ENCODE measurements at regions not wholly inside any gene's neighbourhood (a gene's known extent, or its start where the extent isn't known, plus 50 kb on each side); places are given as distances from the start of the nearest gene placed in this dataset.

- POLR2A ChIA-PET: no interaction called here
- Mint-ChIP-seq H3K27ac (no peak overlapping the region), H3K36me3 (peaks cover 14% of the 10 kb centered on the region), H3K4me1 (peaks cover 0 to 16% (median 8%) of the 10 kb centered on the region in 3 donors), H3K27me3 (no peaks in the 10 kb centered on the region), H3K9me3 (peaks cover 0 to 8% (median 0%) of the 10 kb centered on the region in 3 donors), H3K4me3 (no peak overlapping the region)
- Histone ChIP-seq H3K27ac (ENCODE audit: low read length) (no peak overlapping the region), H3K36me3 (ENCODE audit: control insufficient read depth in 2 of 2, extremely low read depth in 1 of 2, insufficient read depth in 1 of 2, low read length in 1 of 2) (no peaks in the 10 kb centered on the region), H3K27me3 (replicated peaks in 1 of 2; ENCODE audit: control insufficient read depth in 2 of 2, extremely low read depth in 1 of 2, insufficient read depth in 2 of 2, low read length in 1 of 2) (peaks cover 0 to 6% of the 10 kb centered on the region in 2 experiments), H3K4me3 (ENCODE audit: control insufficient read depth in 1 of 2, extremely low read depth in 1 of 2, low read length in 1 of 2) (no peak overlapping the region), H3K4me1 (ENCODE audit: control insufficient read depth in 1 of 2, extremely low read depth in 1 of 2, insufficient read depth in 2 of 2, low read length in 2 of 2) (no peaks in the 10 kb centered on the region), H3K9me3 (no peaks in the 10 kb centered on the region)
- CTCF ChIA-PET: no interaction called here
- no peak for DNase-seq
- 97% methylated on average over 4 of the region's 5 CpGs for WGBS (ENCODE audit: insufficient coverage)
- ATAC-seq (replicated peaks in 1 of 4): no peak
Observed at GRCh38 chr14:99067927-99068326, 204.1 kb downstream of the BCL11B start.

GRCh38 chr14:99069946-99070345 lies 202.1 kb downstream of the BCL11B start:
- 56% methylated on average over 1 of the region's 3 CpGs for whole genome bisulfite sequencing (ENCODE audit: insufficient coverage)
- Mint-ChIP-seq H3K9me3 (peaks cover 0 to 8% (median 0%) of the 10 kb centered on the region in 3 donors), H3K36me3 (peaks cover 16% of the 10 kb centered on the region), H3K4me3 (no peak overlapping the region), H3K4me1 (peaks cover 0 to 9% (median 0%) of the 10 kb centered on the region in 3 donors), H3K27ac (no peak overlapping the region), H3K27me3 (no peaks in the 10 kb centered on the region)
- Histone ChIP-seq H3K9me3 (no peaks in the 10 kb centered on the region), H3K27me3 (replicated peaks in 1 of 2; ENCODE audit: control insufficient read depth in 2 of 2, extremely low read depth in 1 of 2, insufficient read depth in 2 of 2, low read length in 1 of 2) (peaks cover 0 to 6% of the 10 kb centered on the region in 2 experiments), H3K27ac (ENCODE audit: low read length) (no peak overlapping the region), H3K36me3 (ENCODE audit: control insufficient read depth in 2 of 2, extremely low read depth in 1 of 2, insufficient read depth in 1 of 2, low read length in 1 of 2) (no peaks in the 10 kb centered on the region), H3K4me3 (ENCODE audit: control insufficient read depth in 1 of 2, extremely low read depth in 1 of 2, low read length in 1 of 2) (no peak overlapping the region), H3K4me1 (ENCODE audit: control insufficient read depth in 1 of 2, extremely low read depth in 1 of 2, insufficient read depth in 2 of 2, low read length in 2 of 2) (no peaks in the 10 kb centered on the region)
- POLR2A ChIA-PET: interaction anchor here in 1 of 2 donors (0.7 kb wide), 1 partner anchor 384 kb away, joined by 4 read pairs; no protein-coding TSS in a partner anchor
- DNase-seq (no peak), ATAC-seq (replicated peaks in 1 of 4) (no peak)
- CTCF ChIA-PET: no interaction called here

- 92% methylated on average over 12 of the region's 12 CpGs for WGBS (ENCODE audit: insufficient coverage)
- H3K36me3 Mint-ChIP-seq: peaks cover 22% of the 10 kb centered on the region
- Histone ChIP-seq H3K27me3 (replicated peaks in 1 of 2; ENCODE audit: control insufficient read depth in 2 of 2, extremely low read depth in 1 of 2, insufficient read depth in 2 of 2, low read length in 1 of 2) (peaks cover 0 to 6% of the 10 kb centered on the region in 2 experiments), H3K4me1 (ENCODE audit: control insufficient read depth in 1 of 2, extremely low read depth in 1 of 2, insufficient read depth in 2 of 2, low read length in 2 of 2) (peaks cover 1 to 2% of the 10 kb centered on the region in 2 experiments), H3K27ac (ENCODE audit: low read length) (no peak overlapping the region), H3K36me3 (ENCODE audit: control insufficient read depth in 2 of 2, extremely low read depth in 1 of 2, insufficient read depth in 1 of 2, low read length in 1 of 2) (no peaks in the 10 kb centered on the region), H3K9me3 (no peaks in the 10 kb centered on the region), H3K4me3 (ENCODE audit: control insufficient read depth in 1 of 2, extremely low read depth in 1 of 2, low read length in 1 of 2) (no peak overlapping the region)
- peaks cover 0 to 8% (median 0%) of the 10 kb centered on the region in 3 donors for H3K9me3 Mint-ChIP-seq
- ChIA-PET POLR2A (no interaction called here), CTCF (no interaction called here)
- H3K27me3 Mint-ChIP-seq: no peaks in the 10 kb centered on the region
- H3K4me3 Mint-ChIP-seq: no peak overlapping the region
- ATAC-seq (replicated peaks in 1 of 4) (no peak), DNase-seq (no peak)
- no peak overlapping the region for H3K27ac Mint-ChIP-seq
- peaks cover 9 to 13% (median 10%) of the 10 kb centered on the region in 3 donors for H3K4me1 Mint-ChIP-seq
Observed at GRCh38 chr14:99072433-99072832, 199.6 kb downstream of the BCL11B start.

GRCh38 chr14:99072956-99073355 lies 199.0 kb downstream of the BCL11B start:
- peaks cover 0 to 6% of the 10 kb centered on the region in 2 experiments for H3K27me3 ChIP-seq (replicated peaks in 1 of 2; ENCODE audit: control insufficient read depth in 2 of 2, extremely low read depth in 1 of 2, insufficient read depth in 2 of 2, low read length in 1 of 2)
- H3K4me1 Mint-ChIP-seq: peaks cover 11 to 15% (median 12%) of the 10 kb centered on the region in 3 donors
- peaks cover 0 to 8% (median 0%) of the 10 kb centered on the region in 3 donors for H3K9me3 Mint-ChIP-seq
- H3K27me3 Mint-ChIP-seq: no peaks in the 10 kb centered on the region
- no peak for DNase-seq
- no peak overlapping the region for H3K27ac ChIP-seq (ENCODE audit: low read length)
- ChIA-PET POLR2A (no interaction called here), CTCF (no interaction called here)
- H3K36me3 ChIP-seq (ENCODE audit: control insufficient read depth in 2 of 2, extremely low read depth in 1 of 2, insufficient read depth in 1 of 2, low read length in 1 of 2): no peaks in the 10 kb centered on the region
- H3K4me1 ChIP-seq (ENCODE audit: control insufficient read depth in 1 of 2, extremely low read depth in 1 of 2, insufficient read depth in 2 of 2, low read length in 2 of 2): peaks cover 2 to 3% of the 10 kb centered on the region in 2 experiments
- WGBS (ENCODE audit: insufficient coverage): 76% methylated on average over 6 of the region's 6 CpGs
- ATAC-seq (replicated peaks in 1 of 4): no peak
- H3K9me3 ChIP-seq: no peaks in the 10 kb centered on the region
- no peak overlapping the region for H3K4me3 Mint-ChIP-seq
- H3K27ac Mint-ChIP-seq: no peak overlapping the region
- no peak overlapping the region for H3K4me3 ChIP-seq (ENCODE audit: control insufficient read depth in 1 of 2, extremely low read depth in 1 of 2, low read length in 1 of 2)
- H3K36me3 Mint-ChIP-seq: peaks cover 22% of the 10 kb centered on the region

- ATAC-seq (replicated peaks in 1 of 4) (no peak), DNase-seq (no peak)
- Mint-ChIP-seq H3K4me1 (peaks cover 11 to 15% (median 12%) of the 10 kb centered on the region in 3 donors), H3K9me3 (peaks cover 0 to 8% (median 0%) of the 10 kb centered on the region in 3 donors), H3K27ac (no peak overlapping the region), H3K36me3 (peaks cover 22% of the 10 kb centered on the region), H3K27me3 (no peaks in the 10 kb centered on the region), H3K4me3 (no peak overlapping the region)
- ChIA-PET CTCF (no interaction called here), POLR2A (no interaction called here)
- Histone ChIP-seq H3K27ac (ENCODE audit: low read length) (no peak overlapping the region), H3K9me3 (no peaks in the 10 kb centered on the region), H3K27me3 (replicated peaks in 1 of 2; ENCODE audit: control insufficient read depth in 2 of 2, extremely low read depth in 1 of 2, insufficient read depth in 2 of 2, low read length in 1 of 2) (peaks cover 0 to 6% of the 10 kb centered on the region in 2 experiments), H3K4me3 (ENCODE audit: control insufficient read depth in 1 of 2, extremely low read depth in 1 of 2, low read length in 1 of 2) (no peak overlapping the region), H3K36me3 (ENCODE audit: control insufficient read depth in 2 of 2, extremely low read depth in 1 of 2, insufficient read depth in 1 of 2, low read length in 1 of 2) (no peaks in the 10 kb centered on the region), H3K4me1 (ENCODE audit: control insufficient read depth in 1 of 2, extremely low read depth in 1 of 2, insufficient read depth in 2 of 2, low read length in 2 of 2) (peaks cover 2 to 3% of the 10 kb centered on the region in 2 experiments)
- WGBS (ENCODE audit: insufficient coverage): 100% methylated on average over 1 of the region's 6 CpGs
Observed at GRCh38 chr14:99073431-99073830, 198.6 kb downstream of the BCL11B start.

GRCh38 chr14:99075061-99075460 lies 196.9 kb downstream of the BCL11B start:
- Mint-ChIP-seq H3K4me1 (peaks cover 12 to 18% (median 14%) of the 10 kb centered on the region in 3 donors), H3K9me3 (peaks cover 0 to 15% (median 0%) of the 10 kb centered on the region in 3 donors), H3K4me3 (no peak overlapping the region), H3K27me3 (no peaks in the 10 kb centered on the region), H3K36me3 (peaks cover 22% of the 10 kb centered on the region), H3K27ac (no peak overlapping the region)
- no peak overlapping the region for H3K4me3 ChIP-seq (ENCODE audit: control insufficient read depth in 1 of 2, extremely low read depth in 1 of 2, low read length in 1 of 2)
- no peak for DNase-seq
- H3K27me3 ChIP-seq (replicated peaks in 1 of 2; ENCODE audit: control insufficient read depth in 2 of 2, extremely low read depth in 1 of 2, insufficient read depth in 2 of 2, low read length in 1 of 2): peaks cover 0 to 6% of the 10 kb centered on the region in 2 experiments
- WGBS (ENCODE audit: insufficient coverage): 89% methylated on average over 11 of the region's 11 CpGs
- no peaks in the 10 kb centered on the region for H3K9me3 ChIP-seq
- ChIA-PET CTCF (no interaction called here), POLR2A (no interaction called here)
- peaks cover 2 to 3% of the 10 kb centered on the region in 2 experiments for H3K4me1 ChIP-seq (ENCODE audit: control insufficient read depth in 1 of 2, extremely low read depth in 1 of 2, insufficient read depth in 2 of 2, low read length in 2 of 2)
- H3K27ac ChIP-seq (ENCODE audit: low read length): no peak overlapping the region
- H3K36me3 ChIP-seq (ENCODE audit: control insufficient read depth in 2 of 2, extremely low read depth in 1 of 2, insufficient read depth in 1 of 2, low read length in 1 of 2): no peaks in the 10 kb centered on the region
- no peak for ATAC-seq (replicated peaks in 1 of 4)
